NCI-H446 (cell line): ENCODE measurements at regions not wholly inside any gene's neighbourhood (a gene's known extent, or its start where the extent isn't known, plus 50 kb on each side); places are given as distances from the start of the nearest gene placed in this dataset.

Source experiments
- DNase-seq, 2 experiments: peaks; one replicate each; lab custom pipeline; 2025; lab: John Stamatoyannopoulos, UW

GRCh38 chr5:8634219-8634618 is 765.3 kb downstream of the MTRR start:
- DNase-seq = no peak

GRCh38 chr5:8641786-8642505 is 773.0 kb downstream of the MTRR start:
- DNase-seq = peak in 1 of 2 experiments; percentile 27

GRCh38 chr5:8644377-8644776 is 775.4 kb downstream of the MTRR start:
- DNase-seq = no peak

- DNase-seq = no peak
Measured at GRCh38 chr5:8647111-8647510, 778.2 kb downstream of the MTRR start.

GRCh38 chr5:8650186-8650585 is 781.2 kb downstream of the MTRR start:
- no peak for DNase-seq

GRCh38 chr5:8660133-8660893 is 791.4 kb downstream of the MTRR start:
- DNase-seq = no peak

- DNase-seq = no peak
Measured at GRCh38 chr5:8663374-8663773, 794.4 kb downstream of the MTRR start.

GRCh38 chr5:8675182-8675581 is 806.2 kb downstream of the MTRR start:
- no peak for DNase-seq

GRCh38 chr5:8676695-8677094 is 807.7 kb downstream of the MTRR start:
- DNase-seq = no peak

GRCh38 chr5:8682381-8682780 is 813.4 kb downstream of the MTRR start:
- DNase-seq = no peak

- no peak for DNase-seq
Measured at GRCh38 chr5:8683496-8683895, 814.5 kb downstream of the MTRR start.

GRCh38 chr5:8685704-8686103 is 816.8 kb downstream of the MTRR start:
- no peak for DNase-seq

GRCh38 chr5:8686707-8687106 is 817.8 kb downstream of the MTRR start:
- no peak for DNase-seq

GRCh38 chr5:8689773-8690172 is 820.8 kb downstream of the MTRR start:
- DNase-seq = no peak

- DNase-seq = no peak
Measured at GRCh38 chr5:8691221-8691620, 822.3 kb downstream of the MTRR start.

- no peak for DNase-seq
Measured at GRCh38 chr5:8693341-8693844, 824.4 kb downstream of the MTRR start.

- no peak for DNase-seq
Measured at GRCh38 chr5:8694545-8694944, 825.6 kb downstream of the MTRR start.

GRCh38 chr5:8695902-8696845 is 827.2 kb downstream of the MTRR start:
- DNase-seq = no peak

GRCh38 chr5:8700222-8700621 is 831.3 kb downstream of the MTRR start:
- no peak for DNase-seq

- DNase-seq = no peak
Measured at GRCh38 chr5:8700671-8701070, 831.7 kb downstream of the MTRR start.

- DNase-seq = no peak
Measured at GRCh38 chr5:8701251-8701650, 832.3 kb downstream of the MTRR start.

- no peak for DNase-seq
Measured at GRCh38 chr5:8710426-8710930, 835.4 kb downstream of the SEMA5A start.
